ENCODE measurements at regions not wholly inside any gene's neighbourhood (a gene's known extent, or its start where the extent isn't known, plus 50 kb on each side); places are given as distances from the start of the nearest gene placed in this dataset.
A peak's percentile ranks its signal among the peaks of the same experiment; 100 is the strongest.

GRCh38 chr6:155589190-155589589 lies 133.6 kb upstream of the NOX3 start:
- DNase-seq (no peak), ATAC-seq (no peak)
- Mint-ChIP-seq H3K4me3 (no peak overlapping the region), H3K9me3 (peaks cover 0 to 9% (median 2%) of the 10 kb centered on the region in 11 donors), H3K27me3 (peaks cover 0 to 18% (median 12%) of the 10 kb centered on the region in 5 donors), H3K4me1 (peaks cover 0 to under 1% (median 0%) of the 10 kb centered on the region in 7 donors), H3K27ac (no peak overlapping the region), H3K36me3 (no peaks in the 10 kb centered on the region)
- Histone ChIP-seq H3K9me3 (ENCODE audit: control insufficient read depth in 2 of 3, low read length in 3 of 3) (no peaks in the 10 kb centered on the region), H3K27ac (ENCODE audit: low read depth, low read length) (no peak overlapping the region), H3K4me1 (ENCODE audit: control insufficient read depth in 2 of 2, insufficient read depth in 2 of 2, low read length in 2 of 2) (no peaks in the 10 kb centered on the region), H3K4me3 (ENCODE audit: low read length) (no peak overlapping the region), H3K27me3 (ENCODE audit: control insufficient read depth in 2 of 2, insufficient read depth in 2 of 2, low read length in 2 of 2) (no peaks in the 10 kb centered on the region), H3K36me3 (ENCODE audit: control insufficient read depth in 2 of 3, insufficient read depth in 3 of 3, low read length in 3 of 3) (no peaks in the 10 kb centered on the region)
- ChIA-PET POLR2A (no interaction called here), CTCF (no interaction called here)
- intact Hi-C loops (cut with micrococcal nuclease), result no loop called here

DNA sequence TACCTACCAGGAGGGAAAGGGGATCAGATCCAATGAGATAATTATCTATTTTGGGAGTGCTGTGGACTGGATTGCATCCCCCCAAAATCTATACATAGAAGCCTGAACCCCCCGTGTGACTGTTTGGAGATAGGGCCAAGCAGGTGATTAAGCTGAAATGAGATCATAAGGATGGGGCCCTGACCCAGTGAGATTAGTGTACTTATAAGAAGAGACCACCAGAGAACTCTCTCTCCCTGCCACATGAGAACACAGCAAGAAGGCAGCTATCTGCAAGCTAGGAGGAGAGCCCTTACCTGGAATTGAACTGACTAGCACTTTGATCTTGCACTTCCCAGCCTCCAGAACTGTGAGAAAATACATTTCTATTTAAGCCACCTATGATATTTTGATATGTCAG lies 132.2 kb upstream of the NOX3 start:
- H3K27ac ChIP-seq (ENCODE audit: low read depth, low read length), result no peak overlapping the region
- Mint-ChIP-seq H3K9me3 (peaks cover 0 to 9% (median 2%) of the 10 kb centered on the region in 11 donors), H3K27me3 (peaks cover 0 to 12% (median 12%) of the 10 kb centered on the region in 5 donors), H3K4me3 (no peak overlapping the region), H3K4me1 (peaks cover 0 to 5% (median 0%) of the 10 kb centered on the region in 7 donors), H3K36me3 (no peaks in the 10 kb centered on the region), H3K27ac (no peak overlapping the region)
- no peak for DNase-seq
- H3K36me3 ChIP-seq (ENCODE audit: control insufficient read depth in 2 of 3, insufficient read depth in 3 of 3, low read length in 3 of 3), result no peaks in the 10 kb centered on the region
- H3K27me3 ChIP-seq (ENCODE audit: control insufficient read depth in 2 of 2, insufficient read depth in 2 of 2, low read length in 2 of 2), result no peaks in the 10 kb centered on the region
- H3K4me3 ChIP-seq (ENCODE audit: low read length), result no peak overlapping the region
- intact Hi-C loops (cut with micrococcal nuclease), result no loop called here
- ATAC-seq, result no peak
- POLR2A ChIA-PET, result no interaction called here
- H3K9me3 ChIP-seq (ENCODE audit: control insufficient read depth in 2 of 3, low read length in 3 of 3), result no peaks in the 10 kb centered on the region
- CTCF ChIA-PET, result interaction anchor here (0.6 kb wide), 1 partner anchor 9 kb away, joined by 3 read pairs; no protein-coding TSS in a partner anchor
- no peaks in the 10 kb centered on the region for H3K4me1 ChIP-seq (ENCODE audit: control insufficient read depth in 2 of 2, insufficient read depth in 2 of 2, low read length in 2 of 2)

- intact Hi-C loops (cut with micrococcal nuclease), result no loop called here
- Histone ChIP-seq H3K4me3 (ENCODE audit: low read length) (no peak overlapping the region), H3K4me1 (ENCODE audit: control insufficient read depth in 2 of 2, insufficient read depth in 2 of 2, low read length in 2 of 2) (no peaks in the 10 kb centered on the region), H3K27ac (ENCODE audit: low read depth, low read length) (no peak overlapping the region), H3K36me3 (ENCODE audit: control insufficient read depth in 2 of 3, insufficient read depth in 3 of 3, low read length in 3 of 3) (no peaks in the 10 kb centered on the region), H3K9me3 (ENCODE audit: control insufficient read depth in 2 of 3, low read length in 3 of 3) (no peaks in the 10 kb centered on the region), H3K27me3 (ENCODE audit: control insufficient read depth in 2 of 2, insufficient read depth in 2 of 2, low read length in 2 of 2) (no peaks in the 10 kb centered on the region)
- H3K4me3 Mint-ChIP-seq, result no peak overlapping the region
- peaks cover 0 to 7% (median 5%) of the 10 kb centered on the region in 5 donors for H3K27me3 Mint-ChIP-seq
- H3K4me1 Mint-ChIP-seq, result peaks cover 0 to 5% (median 0%) of the 10 kb centered on the region in 7 donors
- H3K36me3 Mint-ChIP-seq, result no peaks in the 10 kb centered on the region
- ChIA-PET POLR2A (no interaction called here), CTCF (interaction anchor here (0.7 kb wide), 1 partner anchor 1583 kb away, joined by 3 read pairs; no protein-coding TSS in a partner anchor)
- no peak overlapping the region for H3K27ac Mint-ChIP-seq
- peaks cover 0 to 9% (median 4%) of the 10 kb centered on the region in 11 donors for H3K9me3 Mint-ChIP-seq
- ATAC-seq (no peak), DNase-seq (no peak)
These were observed 130.5 kb upstream of the NOX3 start for GRCh38 chr6:155586090-155586489.

GRCh38 chr6:155584006-155584405 lies 128.4 kb upstream of the NOX3 start:
- peaks cover 0 to 5% (median under 1%) of the 10 kb centered on the region in 5 donors for H3K27me3 Mint-ChIP-seq
- H3K4me1 Mint-ChIP-seq, result peaks cover 0 to 5% (median 0%) of the 10 kb centered on the region in 7 donors
- Histone ChIP-seq H3K27me3 (ENCODE audit: control insufficient read depth in 2 of 2, insufficient read depth in 2 of 2, low read length in 2 of 2) (no peaks in the 10 kb centered on the region), H3K4me3 (ENCODE audit: low read length) (no peak overlapping the region), H3K36me3 (ENCODE audit: control insufficient read depth in 2 of 3, insufficient read depth in 3 of 3, low read length in 3 of 3) (no peaks in the 10 kb centered on the region), H3K4me1 (ENCODE audit: control insufficient read depth in 2 of 2, insufficient read depth in 2 of 2, low read length in 2 of 2) (no peaks in the 10 kb centered on the region), H3K9me3 (ENCODE audit: control insufficient read depth in 2 of 3, low read length in 3 of 3) (no peaks in the 10 kb centered on the region), H3K27ac (ENCODE audit: low read depth, low read length) (no peak overlapping the region)
- no peak overlapping the region for H3K4me3 Mint-ChIP-seq
- H3K27ac Mint-ChIP-seq, result peak overlapping the region in 1 of 9 donors; percentile 10
- intact Hi-C loops (cut with micrococcal nuclease), result no loop called here
- ATAC-seq, result no peak
- POLR2A ChIA-PET, result no interaction called here
- peaks cover 0 to 9% (median 4%) of the 10 kb centered on the region in 11 donors for H3K9me3 Mint-ChIP-seq
- DNase-seq, result no peak
- no peaks in the 10 kb centered on the region for H3K36me3 Mint-ChIP-seq
- CTCF ChIA-PET, result no interaction called here

DNA sequence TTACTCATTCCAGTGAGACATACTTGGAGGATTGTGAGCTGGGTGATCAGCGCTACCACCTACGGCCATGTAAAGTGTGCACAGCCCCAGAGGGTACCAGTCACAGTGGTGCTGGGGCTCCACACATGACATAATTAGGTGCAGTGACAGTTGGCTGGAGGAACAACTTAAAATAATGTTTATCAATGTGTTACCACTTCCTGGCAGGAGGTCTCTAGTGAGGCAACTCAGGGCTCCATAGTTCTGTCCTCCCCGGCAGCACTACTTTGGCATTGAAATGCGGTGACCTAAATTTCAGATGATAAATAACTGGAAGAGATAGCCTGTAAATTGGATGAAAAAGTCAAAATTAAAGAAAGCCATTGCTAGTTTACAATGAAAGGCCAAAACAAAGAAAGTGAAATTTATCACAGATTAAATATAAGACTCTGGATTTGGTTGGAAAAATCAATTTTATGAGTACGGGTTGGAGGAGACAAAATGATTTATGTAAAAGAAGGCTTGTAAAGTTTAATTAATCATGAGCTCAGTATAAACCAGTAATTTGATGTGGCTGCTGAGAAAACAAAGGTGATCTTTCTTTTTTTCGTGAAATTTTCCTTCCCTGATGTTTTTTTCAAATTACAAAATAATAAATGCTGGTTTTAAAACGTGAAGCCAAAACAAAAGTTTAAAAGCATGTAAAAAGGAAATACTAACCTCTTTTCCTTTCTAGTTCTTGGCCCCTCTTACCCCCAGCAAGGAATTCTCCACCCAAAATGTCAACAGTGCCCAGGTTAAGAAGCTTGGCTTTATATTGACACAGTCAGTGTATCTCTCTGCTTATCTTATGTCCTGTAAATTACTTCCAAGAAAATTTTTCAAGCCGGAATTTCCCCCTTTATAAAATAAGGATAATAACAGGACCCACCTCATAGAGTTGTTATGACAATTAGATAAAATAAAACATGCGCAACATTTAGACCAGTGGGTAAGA lies 126.7 kb upstream of the NOX3 start:
- Mint-ChIP-seq H3K9me3 (peaks cover 0 to 4% (median 0%) of the 10 kb centered on the region in 11 donors), H3K36me3 (no peaks in the 10 kb centered on the region), H3K4me3 (no peak overlapping the region), H3K27ac (no peak overlapping the region), H3K27me3 (peaks cover 0 to 4% (median 0%) of the 10 kb centered on the region in 5 donors), H3K4me1 (peaks cover 0 to 5% (median 0%) of the 10 kb centered on the region in 7 donors)
- H3K4me1 ChIP-seq (ENCODE audit: control insufficient read depth in 2 of 2, insufficient read depth in 2 of 2, low read length in 2 of 2), result no peaks in the 10 kb centered on the region
- no peak overlapping the region for H3K27ac ChIP-seq (ENCODE audit: low read depth, low read length)
- CTCF ChIA-PET, result no interaction called here
- H3K4me3 ChIP-seq (ENCODE audit: low read length), result no peak overlapping the region
- no peaks in the 10 kb centered on the region for H3K36me3 ChIP-seq (ENCODE audit: control insufficient read depth in 2 of 3, insufficient read depth in 3 of 3, low read length in 3 of 3)
- POLR2A ChIA-PET, result no interaction called here
- intact Hi-C loops (cut with micrococcal nuclease), result no loop called here
- no peak for ATAC-seq
- no peak for DNase-seq
- no peaks in the 10 kb centered on the region for H3K27me3 ChIP-seq (ENCODE audit: control insufficient read depth in 2 of 2, insufficient read depth in 2 of 2, low read length in 2 of 2)
- no peaks in the 10 kb centered on the region for H3K9me3 ChIP-seq (ENCODE audit: control insufficient read depth in 2 of 3, low read length in 3 of 3)

DNA sequence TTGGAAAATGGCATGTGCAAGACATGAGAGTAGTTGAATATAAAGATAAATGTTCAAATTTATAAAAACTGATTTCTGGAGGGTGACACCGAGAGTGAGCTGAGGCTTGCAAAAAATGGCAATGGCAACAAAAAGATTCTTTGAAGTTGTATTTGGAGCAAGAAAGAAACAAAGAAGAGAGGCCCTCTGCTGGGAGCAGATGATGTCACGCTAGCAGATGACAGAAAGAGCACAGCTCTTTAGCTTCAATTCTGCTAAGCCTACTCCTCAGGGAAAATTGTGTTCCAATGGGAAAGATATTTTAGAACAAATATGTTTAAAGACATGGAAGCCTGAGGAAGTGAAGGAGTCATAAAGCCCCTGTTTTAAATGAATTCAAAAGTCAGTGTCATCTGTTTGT lies 125.3 kb upstream of the NOX3 start:
- peak overlapping the region in 1 of 9 donors; percentile 8 for H3K27ac Mint-ChIP-seq
- DNase-seq (no peak), ATAC-seq (no peak)
- no peaks in the 10 kb centered on the region for H3K9me3 ChIP-seq (ENCODE audit: control insufficient read depth in 2 of 3, low read length in 3 of 3)
- H3K4me3 ChIP-seq (ENCODE audit: low read length), result no peak overlapping the region
- intact Hi-C loops (cut with micrococcal nuclease), result no loop called here
- peaks cover 0 to 9% (median 5%) of the 10 kb centered on the region in 5 donors for H3K27me3 Mint-ChIP-seq
- no peaks in the 10 kb centered on the region for H3K36me3 Mint-ChIP-seq
- ChIA-PET CTCF (no interaction called here), POLR2A (no interaction called here)
- no peaks in the 10 kb centered on the region for H3K36me3 ChIP-seq (ENCODE audit: control insufficient read depth in 2 of 3, insufficient read depth in 3 of 3, low read length in 3 of 3)
- no peak overlapping the region for H3K4me3 Mint-ChIP-seq
- H3K4me1 ChIP-seq (ENCODE audit: control insufficient read depth in 2 of 2, insufficient read depth in 2 of 2, low read length in 2 of 2), result no peaks in the 10 kb centered on the region
- H3K27me3 ChIP-seq (ENCODE audit: control insufficient read depth in 2 of 2, insufficient read depth in 2 of 2, low read length in 2 of 2), result no peaks in the 10 kb centered on the region
- peaks cover 0 to 5% (median 0%) of the 10 kb centered on the region in 7 donors for H3K4me1 Mint-ChIP-seq
- H3K9me3 Mint-ChIP-seq, result peaks cover 0 to 4% (median 0%) of the 10 kb centered on the region in 11 donors
- no peak overlapping the region for H3K27ac ChIP-seq (ENCODE audit: low read depth, low read length)

Measured in naive thymus-derived CD4-positive, alpha-beta T cell (primary cell).